Muscle of back (tissue), 3 donors: ENCODE measurements at regions not wholly inside any gene's neighbourhood (a gene's known extent, or its start where the extent isn't known, plus 50 kb on each side); places are given as distances from the start of the nearest gene placed in this dataset.
"Not testable (repeated sequence)": the region's sequence is repeated elsewhere in the genome, so short reads cannot be mapped to it uniquely, and the experiment has no call there.

ENCODE experiments used
- DNase-seq, 3 donors: peaks; one replicate each; pipeline versions ENCODE4 v3.0.0 to v3.0.0-alpha.2; 2013

- DNase-seq: no peak
Measured at GRCh38 chr4:138400066-138400465, 157.9 kb upstream of the SLC7A11 start.

DNA sequence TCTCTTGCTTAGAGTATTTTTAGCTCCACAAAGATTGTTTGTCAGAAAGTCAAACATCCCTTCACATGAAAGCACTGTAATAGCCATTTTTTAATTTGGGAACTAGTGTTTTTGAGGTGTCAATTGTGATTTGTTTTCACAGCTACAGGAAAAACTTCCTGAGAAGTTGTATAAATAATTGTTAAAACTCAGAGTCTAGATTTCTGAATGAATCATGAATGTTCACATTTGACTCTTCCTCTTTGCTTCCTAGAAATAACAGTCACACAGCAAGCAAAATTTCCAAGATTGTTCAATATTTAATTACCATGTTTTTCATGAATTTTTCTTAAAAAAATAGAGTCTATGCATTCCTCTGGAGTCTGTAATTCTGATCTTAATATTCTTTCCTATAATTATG is 156.9 kb upstream of the SLC7A11 start:
- DNase-seq: no peak

DNA sequence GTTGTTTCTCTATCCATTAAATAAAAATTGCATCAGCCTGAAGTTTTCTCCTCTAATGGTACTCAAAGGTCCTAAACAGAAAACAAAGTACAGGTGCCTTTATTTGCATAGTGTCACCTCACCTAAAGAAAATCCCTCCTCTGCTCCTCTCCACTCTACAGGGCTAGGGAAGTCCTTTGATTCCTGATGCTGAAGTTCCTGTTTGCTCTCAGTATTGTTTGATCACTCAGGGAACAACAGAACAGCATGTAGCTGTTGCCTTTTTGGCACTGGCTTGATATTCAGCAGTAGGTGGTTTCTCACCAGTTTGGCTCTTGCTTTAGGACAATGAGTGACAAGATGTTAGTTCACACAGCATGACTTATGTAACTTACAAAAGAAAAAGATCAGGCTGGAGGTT is 156.2 kb upstream of the SLC7A11 start:
- no peak for DNase-seq

- no peak for DNase-seq
Measured at GRCh38 chr4:138393886-138394610, 151.9 kb upstream of the SLC7A11 start.

DNA sequence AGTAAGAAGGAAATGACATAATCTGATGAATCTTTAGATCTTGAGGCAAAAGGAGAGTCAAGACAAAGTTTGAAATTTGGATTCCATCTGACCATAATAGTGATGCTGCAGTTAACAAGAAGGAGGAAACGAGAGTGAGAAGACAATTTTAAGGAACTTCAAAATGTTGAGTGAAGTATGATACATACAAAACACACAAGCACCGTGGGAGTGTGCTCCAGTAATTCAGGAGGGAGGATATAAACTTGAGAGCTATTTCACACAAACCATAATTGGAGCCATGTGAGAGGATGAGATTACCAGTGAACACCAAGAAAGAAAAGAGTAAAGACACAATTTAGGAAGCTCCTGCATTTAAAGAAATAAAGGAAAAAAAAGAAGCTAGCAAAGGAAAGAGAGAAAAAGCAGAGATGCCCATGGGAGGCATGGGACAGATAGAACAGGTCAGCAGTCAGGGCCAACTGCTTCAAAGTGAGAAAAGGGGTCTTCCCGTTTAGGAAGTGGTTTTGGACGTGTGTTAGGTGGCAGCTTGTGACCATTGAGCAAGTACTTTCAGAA is 150.7 kb upstream of the SLC7A11 start:
- no peak for DNase-seq

GRCh38 chr4:138389976-138390685 is 148.0 kb upstream of the SLC7A11 start:
- DNase-seq: no peak

DNA sequence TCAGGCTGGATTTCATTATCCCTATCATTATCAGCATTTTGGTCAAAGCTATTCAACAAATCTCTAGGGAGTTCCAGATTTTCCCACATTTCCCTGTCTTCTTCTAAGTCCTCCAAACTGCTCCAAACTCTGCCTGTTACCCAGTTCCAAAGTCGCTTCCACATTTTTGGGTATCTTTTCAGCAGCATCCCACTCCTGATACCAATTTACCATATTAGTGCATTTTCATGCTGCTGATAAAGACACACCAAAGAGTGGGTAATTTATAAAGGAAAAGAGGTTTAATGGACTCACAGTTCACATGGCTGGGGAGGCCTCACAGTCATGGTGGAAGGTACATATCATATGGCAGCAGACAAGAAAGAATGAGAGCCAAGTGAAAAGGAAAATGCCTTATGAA is 132.8 kb upstream of the SLC7A11 start:
- DNase-seq: no peak

- DNase-seq: no peak
Measured at GRCh38 chr4:138367942-138368341, 125.8 kb upstream of the SLC7A11 start.

GRCh38 chr4:138352446-138352845 is 110.3 kb upstream of the SLC7A11 start:
- DNase-seq: not testable (repeated sequence)

GRCh38 chr4:138348055-138348454 is 105.9 kb upstream of the SLC7A11 start:
- DNase-seq: no peak

DNA sequence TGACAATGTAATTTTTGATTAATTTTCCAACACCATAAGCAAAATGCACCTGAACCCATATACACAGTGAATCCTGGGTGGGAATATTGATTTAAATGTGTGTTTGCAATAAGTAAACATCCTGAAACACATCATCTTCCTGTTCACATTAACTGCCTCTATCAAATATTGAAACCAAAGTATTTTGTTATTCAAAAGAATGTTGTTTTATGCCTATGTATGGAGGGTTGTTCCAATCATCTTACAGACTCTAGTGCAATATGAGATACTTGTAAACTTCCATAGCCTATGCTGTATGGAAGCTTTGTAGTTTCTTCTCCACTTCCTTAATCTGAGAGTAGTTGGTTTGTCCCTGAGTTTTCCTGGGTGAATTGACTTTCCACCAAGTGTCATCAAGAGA is 105.4 kb upstream of the SLC7A11 start:
- DNase-seq: no peak

DNA sequence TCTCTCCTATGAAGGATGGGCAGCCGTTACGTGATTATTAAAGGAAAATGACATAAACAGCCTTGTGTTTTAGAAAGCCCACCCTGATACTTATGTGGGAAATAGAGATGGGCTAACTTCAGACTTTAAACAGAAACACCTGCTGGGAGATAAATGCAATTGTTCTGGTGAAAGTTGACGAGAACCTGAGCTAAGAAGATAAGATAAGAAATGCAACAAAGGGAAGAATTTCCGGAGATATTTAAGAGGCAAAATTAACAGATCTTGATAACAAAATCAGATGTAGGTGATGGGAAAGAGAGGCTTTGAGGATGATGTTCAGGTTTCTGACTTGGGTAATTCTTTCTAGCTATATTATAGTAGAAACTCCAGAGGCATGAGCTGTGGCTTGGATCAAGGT is 102.7 kb upstream of the SLC7A11 start:
- no peak for DNase-seq

GRCh38 chr4:138344054-138344453 is 101.9 kb upstream of the SLC7A11 start:
- no peak for DNase-seq

- no peak for DNase-seq
Measured at GRCh38 chr4:138341739-138342415, 99.7 kb upstream of the SLC7A11 start.

- no peak for DNase-seq
Measured at GRCh38 chr4:138338840-138339239, 96.7 kb upstream of the SLC7A11 start.

DNA sequence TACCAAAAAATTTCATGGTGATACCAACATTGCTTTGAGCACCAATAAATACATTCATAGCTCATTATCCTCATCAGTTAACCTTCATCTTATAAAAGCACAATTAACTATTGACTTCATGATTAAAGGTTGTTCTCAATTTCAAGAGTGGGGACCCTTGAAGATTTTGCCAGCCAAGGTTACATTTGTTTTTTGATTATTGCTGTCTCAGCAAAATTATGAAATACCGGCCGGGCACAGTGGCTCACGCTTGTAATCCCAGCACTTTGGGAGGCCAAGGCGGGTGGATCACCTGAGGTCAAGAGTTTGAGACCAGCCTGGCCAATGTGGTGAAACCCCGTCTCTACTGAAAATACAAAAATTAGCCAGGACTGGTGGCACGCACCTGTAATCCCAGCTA is 96.1 kb upstream of the SLC7A11 start:
- not testable (repeated sequence) for DNase-seq

GRCh38 chr4:138334346-138335016 is 92.3 kb upstream of the SLC7A11 start:
- DNase-seq: no peak

GRCh38 chr4:138332415-138332814 is 90.3 kb upstream of the SLC7A11 start:
- DNase-seq: not testable (repeated sequence)

DNA sequence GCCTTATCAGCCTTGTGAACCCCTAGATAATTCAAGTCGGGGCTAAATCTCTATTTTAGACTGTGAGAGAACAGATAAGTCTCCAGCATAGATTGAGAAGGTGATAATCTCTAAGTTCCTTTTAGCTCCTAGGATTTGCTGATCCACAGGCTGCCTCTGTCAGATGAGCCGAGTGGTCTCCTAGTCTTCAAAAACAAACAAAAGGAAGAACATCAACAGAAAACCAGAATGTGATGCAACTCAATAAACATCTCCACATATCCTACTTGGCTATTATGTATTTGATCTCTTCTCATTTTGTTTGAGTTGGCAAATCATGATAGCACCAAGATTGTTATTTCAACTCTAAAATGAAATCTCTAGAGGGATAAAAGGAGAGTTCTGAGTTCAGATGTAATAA is 88.4 kb upstream of the SLC7A11 start:
- no peak for DNase-seq

DNA sequence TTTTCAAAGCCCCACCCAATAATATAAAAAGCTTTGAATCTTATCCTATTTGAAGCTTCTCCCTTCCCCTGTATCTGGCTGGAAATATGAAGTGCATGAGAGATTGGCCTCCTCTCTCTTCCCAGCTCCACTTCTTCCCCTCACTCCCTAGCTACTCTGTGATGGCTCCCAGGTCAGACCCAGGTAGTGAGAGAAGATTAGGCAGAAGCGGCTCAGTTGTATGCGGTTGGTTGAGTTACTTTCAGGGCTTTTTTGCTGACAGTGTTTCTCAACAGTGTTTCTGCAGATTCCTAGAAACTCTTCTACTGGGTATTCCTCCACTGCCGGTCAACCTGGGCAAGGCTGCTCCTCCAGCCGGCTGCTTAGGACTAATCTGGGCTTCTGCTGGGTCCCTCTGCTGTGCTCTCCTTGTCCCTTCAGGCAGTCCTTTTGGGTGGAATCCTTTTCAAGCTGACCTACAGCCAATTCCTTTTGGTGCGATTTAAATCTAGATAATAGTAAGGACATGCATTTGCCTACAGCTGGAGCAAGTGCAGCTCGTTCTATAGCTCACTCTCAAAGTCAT is 87.4 kb upstream of the SLC7A11 start:
- DNase-seq: no peak

- DNase-seq: no peak
Measured at GRCh38 chr4:138327338-138327737, 85.2 kb upstream of the SLC7A11 start.

DNA sequence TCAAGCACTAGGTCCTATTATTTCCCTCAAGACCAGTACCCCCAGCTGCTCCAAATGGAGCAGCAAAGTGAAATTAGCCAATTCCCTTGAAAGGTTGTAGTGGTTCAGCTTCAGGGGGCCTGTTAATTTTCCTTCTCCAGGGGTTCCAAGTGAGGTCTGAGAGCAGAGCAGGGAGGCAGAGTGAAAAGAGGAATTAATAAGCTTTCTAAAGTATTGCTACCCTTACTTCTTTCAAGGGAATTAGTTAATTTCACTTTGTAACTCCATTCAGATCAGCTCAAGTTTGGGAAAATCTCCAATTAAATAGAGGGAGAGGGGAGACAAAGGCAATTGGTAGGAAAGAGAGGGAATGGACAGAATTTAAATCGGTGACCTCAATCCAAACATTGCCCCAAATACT is 78.7 kb upstream of the SLC7A11 start:
- no peak for DNase-seq
